GM23338 (cell line): ENCODE measurements at regions not wholly inside any gene's neighbourhood (a gene's known extent, or its start where the extent isn't known, plus 50 kb on each side); places are given as distances from the start of the nearest gene placed in this dataset.

Source experiments
- ATAC-seq: fragments of 200-7000 bp; cut with Tn5 transposase; 3 replicates; pipeline ENCODE4 v1.9.1; 2020
- DNase-seq: peaks from one replicate; pipeline ENCODE4 v3.0.0-alpha.2; 2015; ENCODE audit warnings: low spot score
- H2AFZ ChIP-seq: fragments of 200-600 bp; sonication (generic); 2 replicates; pipeline ENCODE4 v1.8.0; 2016; ENCODE audit warnings: antibody characterized with exemption, mild to moderate bottlenecking, moderate library complexity
- H3F3A ChIP-seq: fragments of 200-600 bp; sonication (generic); replicated peaks from 2 replicates; pipeline ENCODE4 v1.8.0; 2017; ENCODE audit warnings: antibody characterized with exemption, mixed run types, low read depth
- H3K27ac ChIP-seq: fragments of 200-600 bp; sonication (generic); 2 replicates; pipeline ENCODE4 v1.6.1; 2016; ENCODE audit warnings: low read depth
- H3K27me3 ChIP-seq: fragments of 200-600 bp; sonication (generic); 2 replicates; pipeline ENCODE4 v1.8.0; 2016; ENCODE audit warnings: mild to moderate bottlenecking, mixed run types, moderate library complexity; ENCODE audit not compliant: insufficient read depth
- H3K36me3 ChIP-seq: fragments of 200-600 bp; sonication (generic); 2 replicates; pipeline ENCODE4 v1.8.0; 2016; ENCODE audit warnings: mild to moderate bottlenecking; ENCODE audit not compliant: insufficient read depth
- H3K4me1 ChIP-seq: fragments of 200-600 bp; sonication (generic); 2 replicates; pipeline ENCODE4 v1.8.0; 2016; ENCODE audit warnings: mild to moderate bottlenecking, moderate library complexity; ENCODE audit not compliant: insufficient read depth
- H3K4me2 ChIP-seq: fragments of 200-600 bp; sonication (generic); 2 replicates; pipeline ENCODE4 v1.7.1; 2017; ENCODE audit warnings: mixed run types
- H3K4me3 ChIP-seq: fragments of 200-600 bp; sonication (generic); 2 replicates; pipeline ENCODE4 v1.6.1; 2016; ENCODE audit warnings: mixed run types
- H3K79me2 ChIP-seq: fragments of 200-600 bp; sonication (generic); replicated peaks from 2 replicates; pipeline ENCODE4 v1.8.0; 2017; ENCODE audit warnings: mild to moderate bottlenecking; ENCODE audit not compliant: insufficient read depth
- H3K9me2 ChIP-seq: fragments of 200-600 bp; sonication (generic); 2 replicates; pipeline ENCODE4 v1.8.0; 2017; ENCODE audit not compliant: insufficient read depth
- H4K20me1 ChIP-seq: fragments of 200-600 bp; sonication (generic); replicated peaks from 2 replicates; pipeline ENCODE4 v1.8.0; 2017; ENCODE audit warnings: mild to moderate bottlenecking; ENCODE audit not compliant: insufficient read depth
- H3K27ac Mint-ChIP-seq: 2 replicates; pipeline ENCODE4 v1.8.0; 2020; ENCODE audit warnings: inconsistent platforms, mild to moderate bottlenecking, moderate library complexity, mixed read lengths
- H3K27me3 Mint-ChIP-seq: 3 replicates; pipeline ENCODE4 v1.8.0; 2022; ENCODE audit warnings: low read depth, mild to moderate bottlenecking, moderate library complexity, mixed read lengths, inconsistent platforms; ENCODE audit not compliant: insufficient read depth, poor library complexity
- H3K36me3 Mint-ChIP-seq: 3 replicates; pipeline ENCODE4 v1.8.0; 2021; ENCODE audit warnings: low read depth, mild to moderate bottlenecking, inconsistent platforms, moderate library complexity, mixed read lengths
- H3K4me1 Mint-ChIP-seq: 3 replicates; pipeline ENCODE4 v1.8.0; 2020; ENCODE audit warnings: mild to moderate bottlenecking, inconsistent platforms, mixed read lengths
- H3K4me3 Mint-ChIP-seq: 3 replicates; pipeline ENCODE4 v1.8.0; 2021; ENCODE audit warnings: moderate library complexity, mild to moderate bottlenecking, inconsistent platforms, mixed read lengths
- H3K9me3 Mint-ChIP-seq: 3 replicates; pipeline ENCODE4 v1.8.0; 2020; ENCODE audit warnings: moderate library complexity, mild to moderate bottlenecking, inconsistent platforms, mixed read lengths
- CREB1 ChIP-seq: fragments of 250-450 bp; sonication (Bioruptor Pico); IDR thresholded peaks from 2 replicates; pipeline ENCODE4 v1.5.0; 2020; ENCODE audit warnings: low read depth, mild to moderate bottlenecking, moderate library complexity
- CTCF ChIP-seq, 2 experiments: fragments of 200-600 bp in 1 of 2; sonication (generic) in 1 of 2; conservative IDR thresholded peaks; 2 replicates each; pipeline versions ENCODE4 v1.5.1 to v1.6.1; 2016 to 2017; ENCODE audit warnings: antibody characterized with exemption in 2 of 2, low read depth in 2 of 2, mild to moderate bottlenecking in 2 of 2, moderate library complexity in 1 of 2
- ETS1 ChIP-seq: IDR thresholded peaks from 2 replicates; pipeline ENCODE4 v1.6.1; 2016; ENCODE audit warnings: antibody characterized with exemption
- EZH2 ChIP-seq: fragments of 200-600 bp; sonication (generic); IDR thresholded peaks from one replicate; pipeline ENCODE4 v1.8.0; 2017; ENCODE audit warnings: antibody characterized with exemption, mild to moderate bottlenecking, low read depth; ENCODE audit not compliant: unreplicated experiment
- EZH2phosphoT487 ChIP-seq: fragments of 200-600 bp; sonication (generic); IDR thresholded peaks from one replicate; pipeline ENCODE4 v1.8.1; 2018; ENCODE audit warnings: antibody characterized with exemption; ENCODE audit not compliant: unreplicated experiment
- JUNB ChIP-seq: IDR thresholded peaks from one replicate; pipeline ENCODE4 v1.6.1; 2016; ENCODE audit warnings: antibody characterized with exemption; ENCODE audit not compliant: unreplicated experiment
- NANOG ChIP-seq: IDR thresholded peaks from 2 replicates; pipeline ENCODE4 v1.6.1; 2016; ENCODE audit warnings: antibody characterized with exemption, borderline replicate concordance
- POLR2AphosphoS5 ChIP-seq: IDR thresholded peaks from 2 replicates; pipeline ENCODE4 v1.6.1; 2016; ENCODE audit warnings: antibody characterized with exemption, low read depth
- REST ChIP-seq: IDR thresholded peaks from one replicate; pipeline ENCODE4 v1.6.1; 2018; ENCODE audit warnings: antibody characterized with exemption; ENCODE audit not compliant: unreplicated experiment
- STAT1 ChIP-seq: IDR thresholded peaks from one replicate; pipeline ENCODE4 v1.6.1; 2016; ENCODE audit warnings: antibody characterized with exemption; ENCODE audit not compliant: unreplicated experiment
- ZNF114 ChIP-seq: fragments of 250-450 bp; sonication (Bioruptor Pico); IDR thresholded peaks from 2 replicates; pipeline ENCODE4 v1.5.0; 2020; ENCODE audit warnings: mild to moderate bottlenecking, moderate library complexity
- ZNF331 ChIP-seq: fragments of 250-450 bp; sonication (Bioruptor Pico); IDR thresholded peaks from 2 replicates; pipeline ENCODE4 v1.5.0; 2020; ENCODE audit warnings: low read depth, mild to moderate bottlenecking, moderate library complexity
- ZNF462 ChIP-seq: fragments of 250-450 bp; sonication (Bioruptor Pico); IDR thresholded peaks from 2 replicates; pipeline ENCODE4 v1.5.0; 2020; ENCODE audit warnings: mild to moderate bottlenecking, moderate library complexity

GRCh38 chr16:86709103-86709502 lies 130.8 kb downstream of the FOXL1 start:
- Mint-ChIP-seq H3K27ac (no peak overlapping the region), H3K36me3 (peaks cover 2% of the 10 kb centered on the region; the same call in 1 of the 3 replicates), H3K4me3 (no peak overlapping the region), H3K27me3 (peaks cover 13% of the 10 kb centered on the region), H3K4me1 (peaks cover 16% of the 10 kb centered on the region), H3K9me3 (peaks cover 8% of the 10 kb centered on the region; the same call in 2 of the 3 replicates)
- no peaks in the 10 kb centered on the region for H3K79me2 ChIP-seq
- ATAC-seq, result no peak
- no peaks in the 10 kb centered on the region for H3K36me3 ChIP-seq
- H3K27me3 ChIP-seq, result no peaks in the 10 kb centered on the region
- no peaks in the 10 kb centered on the region for H3F3A ChIP-seq
- DNase-seq, result no peak
- H2AFZ ChIP-seq, result no peak overlapping the region
- no peak overlapping the region for H3K4me3 ChIP-seq
- TF ChIP-seq ZNF462 (CRISPR knock-in tag) (no peak), ZNF331 (CRISPR knock-in tag) (no peak), REST (no peak), CREB1 (CRISPR knock-in tag) (no peak), STAT1 (no peak), POLR2AphosphoS5 (no peak), CTCF (conservative IDR thresholded peaks at IDR 0.05; ENCODE audit: low read depth in 2 of 2) (no peak), ZNF114 (CRISPR knock-in tag) (no peak), NANOG (no peak), ETS1 (no peak), EZH2 (no peak), JUNB (no peak), EZH2phosphoT487 (no peak)
- H3K27ac ChIP-seq, result no peak overlapping the region
- H3K4me1 ChIP-seq, result no peaks in the 10 kb centered on the region
- H3K9me2 ChIP-seq, result 0 out of 2 replicates have a peak, but pooled peaks cover 4% of the 10 kb centered on the region
- no peak overlapping the region for H3K4me2 ChIP-seq
- no peaks in the 10 kb centered on the region for H4K20me1 ChIP-seq
